ENCODE measurements at regions not wholly inside any gene's neighbourhood (a gene's known extent, or its start where the extent isn't known, plus 50 kb on each side); places are given as distances from the start of the nearest gene placed in this dataset.

- no peaks in the 10 kb centered on the region for H3K36me3 ChIP-seq (ENCODE audit: control insufficient read depth in 1 of 2, insufficient read depth in 2 of 2, low read depth in 1 of 2, low read length in 2 of 2)
- no peak overlapping the region for H3K14ac ChIP-seq (ENCODE audit: low read length in 2 of 2)
- no peak overlapping the region for H2BK5ac ChIP-seq (ENCODE audit: low read depth, low read length, poor library complexity, severe bottlenecking)
- H3K4me2 ChIP-seq (ENCODE audit: low read length, poor library complexity, severe bottlenecking): no peak overlapping the region
- no peak overlapping the region for H4K91ac ChIP-seq (ENCODE audit: low read length)
- no peak overlapping the region for H3K4me3 ChIP-seq (ENCODE audit: insufficient read depth in 1 of 2, low read depth in 1 of 2, low read length in 2 of 2)
- H2AK5ac ChIP-seq (ENCODE audit: low read length, severe bottlenecking): no peak overlapping the region
- H2BK15ac ChIP-seq (ENCODE audit: low read depth, poor library complexity, severe bottlenecking): no peak overlapping the region
- no peak overlapping the region for H3K18ac ChIP-seq (ENCODE audit: low read depth in 1 of 2, low read length in 2 of 2)
- no peak for DNase-seq
- H3K9ac ChIP-seq (ENCODE audit: low read length): no peak overlapping the region
- no peaks in the 10 kb centered on the region for H3K79me1 ChIP-seq (replicated peaks; ENCODE audit: low read length, poor library complexity, severe bottlenecking)
- no peak overlapping the region for H4K8ac ChIP-seq (ENCODE audit: low read length)
- WGBS: 80% methylated on average over 10 of the region's 11 CpGs
- H2AFZ ChIP-seq (ENCODE audit: low read depth, low read length): no peak overlapping the region
- no peak overlapping the region for H2BK12ac ChIP-seq (ENCODE audit: low read length in 2 of 2)
- no peaks in the 10 kb centered on the region for H3K9me3 ChIP-seq (ENCODE audit: control insufficient read depth, low read length)
- H3K27ac ChIP-seq (ENCODE audit: low read length, poor library complexity, severe bottlenecking): no peak overlapping the region
- H2BK120ac ChIP-seq (ENCODE audit: low read depth, low read length): no peak overlapping the region
- H3K4ac ChIP-seq (ENCODE audit: low read depth in 1 of 2, low read length in 2 of 2): no peak overlapping the region
- H3K4me1 ChIP-seq (ENCODE audit: control insufficient read depth, insufficient read depth, low read depth, low read length): no peaks in the 10 kb centered on the region
- peaks cover 7% of the 10 kb centered on the region in 2 experiments for H3K27me3 ChIP-seq (ENCODE audit: control insufficient read depth in 1 of 2, insufficient read depth in 1 of 2, low read length in 2 of 2)
- H3K23ac ChIP-seq (ENCODE audit: low read length in 2 of 2): no peak overlapping the region
Observed at GRCh38 chr6:156396068-156396771, 381.0 kb upstream of the ARID1B start.

- Histone ChIP-seq H3K23ac (ENCODE audit: low read length in 2 of 2) (no peak overlapping the region), H3K27ac (ENCODE audit: low read length, poor library complexity, severe bottlenecking) (no peak overlapping the region), H2AK5ac (ENCODE audit: low read length, severe bottlenecking) (no peak overlapping the region), H2BK12ac (ENCODE audit: low read length in 2 of 2) (no peak overlapping the region), H4K8ac (ENCODE audit: low read length) (no peak overlapping the region), H3K9ac (ENCODE audit: low read length) (no peak overlapping the region), H4K91ac (ENCODE audit: low read length) (no peak overlapping the region), H3K4me3 (ENCODE audit: insufficient read depth in 1 of 2, low read depth in 1 of 2, low read length in 2 of 2) (no peak overlapping the region), H3K9me3 (ENCODE audit: control insufficient read depth, low read length) (no peaks in the 10 kb centered on the region), H3K4ac (ENCODE audit: low read depth in 1 of 2, low read length in 2 of 2) (no peak overlapping the region), H2AFZ (ENCODE audit: low read depth, low read length) (no peak overlapping the region), H3K36me3 (ENCODE audit: control insufficient read depth in 1 of 2, insufficient read depth in 2 of 2, low read depth in 1 of 2, low read length in 2 of 2) (no peaks in the 10 kb centered on the region), H2BK5ac (ENCODE audit: low read depth, low read length, poor library complexity, severe bottlenecking) (no peak overlapping the region), H3K79me1 (replicated peaks; ENCODE audit: low read length, poor library complexity, severe bottlenecking) (no peaks in the 10 kb centered on the region), H3K27me3 (ENCODE audit: control insufficient read depth in 1 of 2, insufficient read depth in 1 of 2, low read length in 2 of 2) (peaks cover 7% of the 10 kb centered on the region in 2 experiments), H3K18ac (ENCODE audit: low read depth in 1 of 2, low read length in 2 of 2) (no peak overlapping the region), H2BK120ac (ENCODE audit: low read depth, low read length) (no peak overlapping the region), H3K4me1 (ENCODE audit: control insufficient read depth, insufficient read depth, low read depth, low read length) (no peaks in the 10 kb centered on the region), H3K4me2 (ENCODE audit: low read length, poor library complexity, severe bottlenecking) (no peak overlapping the region), H2BK15ac (ENCODE audit: low read depth, poor library complexity, severe bottlenecking) (no peak overlapping the region), H3K14ac (ENCODE audit: low read length in 2 of 2) (no peak overlapping the region)
- 100% methylated on average over 5 of the region's 6 CpGs for WGBS
- no peak for DNase-seq
Observed at GRCh38 chr6:156395276-156395675, 381.9 kb upstream of the ARID1B start.

- 60% methylated on average over 4 of the region's 4 CpGs for WGBS
- Histone ChIP-seq H4K91ac (ENCODE audit: low read length) (no peak overlapping the region), H3K4me3 (ENCODE audit: insufficient read depth in 1 of 2, low read depth in 1 of 2, low read length in 2 of 2) (no peak overlapping the region), H3K9ac (ENCODE audit: low read length) (no peak overlapping the region), H2AFZ (ENCODE audit: low read depth, low read length) (no peak overlapping the region), H3K4me2 (ENCODE audit: low read length, poor library complexity, severe bottlenecking) (no peak overlapping the region), H3K4me1 (ENCODE audit: control insufficient read depth, insufficient read depth, low read depth, low read length) (no peaks in the 10 kb centered on the region), H2BK5ac (ENCODE audit: low read depth, low read length, poor library complexity, severe bottlenecking) (no peak overlapping the region), H3K27ac (ENCODE audit: low read length, poor library complexity, severe bottlenecking) (no peak overlapping the region), H3K14ac (ENCODE audit: low read length in 2 of 2) (no peak overlapping the region), H3K18ac (ENCODE audit: low read depth in 1 of 2, low read length in 2 of 2) (no peak overlapping the region), H4K8ac (ENCODE audit: low read length) (no peak overlapping the region), H3K36me3 (ENCODE audit: control insufficient read depth in 1 of 2, insufficient read depth in 2 of 2, low read depth in 1 of 2, low read length in 2 of 2) (no peaks in the 10 kb centered on the region), H3K79me1 (replicated peaks; ENCODE audit: low read length, poor library complexity, severe bottlenecking) (no peaks in the 10 kb centered on the region), H2BK12ac (ENCODE audit: low read length in 2 of 2) (no peak overlapping the region), H3K4ac (ENCODE audit: low read depth in 1 of 2, low read length in 2 of 2) (no peak overlapping the region), H3K23ac (ENCODE audit: low read length in 2 of 2) (no peak overlapping the region), H2BK120ac (ENCODE audit: low read depth, low read length) (no peak overlapping the region), H2AK5ac (ENCODE audit: low read length, severe bottlenecking) (no peak overlapping the region), H3K9me3 (ENCODE audit: control insufficient read depth, low read length) (no peaks in the 10 kb centered on the region), H2BK15ac (ENCODE audit: low read depth, poor library complexity, severe bottlenecking) (no peak overlapping the region), H3K27me3 (ENCODE audit: control insufficient read depth in 1 of 2, insufficient read depth in 1 of 2, low read length in 2 of 2) (peaks cover 3 to 7% of the 10 kb centered on the region in 2 experiments)
- no peak for DNase-seq
Observed at GRCh38 chr6:156392648-156393047, 384.5 kb upstream of the ARID1B start.

DNA sequence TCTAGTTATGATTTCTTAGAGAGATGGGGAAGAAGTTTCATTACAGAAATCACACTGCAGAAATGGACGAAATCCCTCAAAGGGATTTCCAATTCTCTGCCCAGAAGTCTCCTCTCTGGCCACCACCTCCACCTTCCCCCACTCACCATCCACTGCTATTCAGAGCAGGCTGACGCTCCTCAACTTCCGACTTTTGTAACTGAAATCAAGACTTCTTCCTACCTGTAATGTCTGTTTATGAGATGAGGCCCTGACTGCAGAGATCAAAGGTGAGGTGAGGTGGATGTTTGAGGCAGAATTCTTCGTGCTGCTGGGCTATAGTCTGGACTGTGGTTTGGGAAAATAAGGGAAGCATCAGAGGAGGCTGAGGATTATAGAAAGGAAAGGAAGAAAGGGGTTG, 385.2 kb upstream of the ARID1B start:
- no peak overlapping the region for H2BK15ac ChIP-seq (ENCODE audit: low read depth, poor library complexity, severe bottlenecking)
- 75% methylated on average over 2 of the region's 4 CpGs for WGBS
- no peak overlapping the region for H3K18ac ChIP-seq (ENCODE audit: low read depth in 1 of 2, low read length in 2 of 2)
- H3K79me1 ChIP-seq (replicated peaks; ENCODE audit: low read length, poor library complexity, severe bottlenecking): no peaks in the 10 kb centered on the region
- H3K4me3 ChIP-seq (ENCODE audit: insufficient read depth in 1 of 2, low read depth in 1 of 2, low read length in 2 of 2): no peak overlapping the region
- H3K4me2 ChIP-seq (ENCODE audit: low read length, poor library complexity, severe bottlenecking): no peak overlapping the region
- H2BK12ac ChIP-seq (ENCODE audit: low read length in 2 of 2): no peak overlapping the region
- no peak overlapping the region for H2BK5ac ChIP-seq (ENCODE audit: low read depth, low read length, poor library complexity, severe bottlenecking)
- no peak for DNase-seq
- H3K36me3 ChIP-seq (ENCODE audit: control insufficient read depth in 1 of 2, insufficient read depth in 2 of 2, low read depth in 1 of 2, low read length in 2 of 2): no peaks in the 10 kb centered on the region
- H3K9me3 ChIP-seq (ENCODE audit: control insufficient read depth, low read length): no peaks in the 10 kb centered on the region
- H3K4me1 ChIP-seq (ENCODE audit: control insufficient read depth, insufficient read depth, low read depth, low read length): no peaks in the 10 kb centered on the region
- H3K27me3 ChIP-seq (ENCODE audit: control insufficient read depth in 1 of 2, insufficient read depth in 1 of 2, low read length in 2 of 2): peaks cover 3 to 7% of the 10 kb centered on the region in 2 experiments
- H3K14ac ChIP-seq (ENCODE audit: low read length in 2 of 2): no peak overlapping the region
- no peak overlapping the region for H2AK5ac ChIP-seq (ENCODE audit: low read length, severe bottlenecking)
- no peak overlapping the region for H4K91ac ChIP-seq (ENCODE audit: low read length)
- H2AFZ ChIP-seq (ENCODE audit: low read depth, low read length): no peak overlapping the region
- H3K27ac ChIP-seq (ENCODE audit: low read length, poor library complexity, severe bottlenecking): no peak overlapping the region
- H4K8ac ChIP-seq (ENCODE audit: low read length): no peak overlapping the region
- no peak overlapping the region for H3K23ac ChIP-seq (ENCODE audit: low read length in 2 of 2)
- H2BK120ac ChIP-seq (ENCODE audit: low read depth, low read length): no peak overlapping the region
- H3K4ac ChIP-seq (ENCODE audit: low read depth in 1 of 2, low read length in 2 of 2): no peak overlapping the region
- H3K9ac ChIP-seq (ENCODE audit: low read length): no peak overlapping the region
